DND-41 (cell line): ENCODE measurements at regions not wholly inside any gene's neighbourhood (a gene's known extent, or its start where the extent isn't known, plus 50 kb on each side); places are given as distances from the start of the nearest gene placed in this dataset.

ENCODE experiments used
- CTCF ChIP-seq: IDR thresholded peaks from 2 replicates; pipeline ENCODE4 v1.5.1; 2012; ENCODE audit warnings: borderline replicate concordance, low read length, moderate library complexity, mild to moderate bottlenecking; ENCODE audit not compliant: poor library complexity, severe bottlenecking; ENCODE audit errors: extremely low read depth
- EZH2 ChIP-seq: IDR thresholded peaks from 3 replicates; pipeline ENCODE4 v1.6.1; 2012; ENCODE audit warnings: borderline replicate concordance, low read depth, mild to moderate bottlenecking, moderate library complexity, low read length, inconsistent platforms; ENCODE audit not compliant: severe bottlenecking

- TF ChIP-seq CTCF (no peak), EZH2 (no peak)
Measured at GRCh38 chr15:39286706-39287105, 294.2 kb upstream of the THBS1 start.
